Uterus (tissue), 2 donors: ENCODE measurements at regions not wholly inside any gene's neighbourhood (a gene's known extent, or its start where the extent isn't known, plus 50 kb on each side); places are given as distances from the start of the nearest gene placed in this dataset.

ENCODE experiments used
- POLR2A ChIP-seq, 2 donors: fragments of 450-650 bp; IDR thresholded peaks; one replicate each; pipeline ENCODE4 v1.6.1; 2016; ENCODE audit warnings: antibody characterized with exemption in 2 of 2, mild to moderate bottlenecking in 1 of 2, moderate library complexity in 1 of 2
- TF ChIP-seq, protein P1 (sequence below), 4 experiments: fragments of 200-600 bp in 2 of 4; fragments of 450-650 bp in 2 of 4; sonication (generic) in 2 of 4; IDR thresholded peaks; one replicate each; pipeline ENCODE4 v1.5.1; 2016 to 2019; ENCODE audit warnings: antibody characterized with exemption in 4 of 4, mild to moderate bottlenecking in 2 of 4, moderate library complexity in 1 of 4

- TF ChIP-seq POLR2A (IDR thresholded peaks at IDR 0.05): no peak
- TF ChIP-seq, protein P1, sequence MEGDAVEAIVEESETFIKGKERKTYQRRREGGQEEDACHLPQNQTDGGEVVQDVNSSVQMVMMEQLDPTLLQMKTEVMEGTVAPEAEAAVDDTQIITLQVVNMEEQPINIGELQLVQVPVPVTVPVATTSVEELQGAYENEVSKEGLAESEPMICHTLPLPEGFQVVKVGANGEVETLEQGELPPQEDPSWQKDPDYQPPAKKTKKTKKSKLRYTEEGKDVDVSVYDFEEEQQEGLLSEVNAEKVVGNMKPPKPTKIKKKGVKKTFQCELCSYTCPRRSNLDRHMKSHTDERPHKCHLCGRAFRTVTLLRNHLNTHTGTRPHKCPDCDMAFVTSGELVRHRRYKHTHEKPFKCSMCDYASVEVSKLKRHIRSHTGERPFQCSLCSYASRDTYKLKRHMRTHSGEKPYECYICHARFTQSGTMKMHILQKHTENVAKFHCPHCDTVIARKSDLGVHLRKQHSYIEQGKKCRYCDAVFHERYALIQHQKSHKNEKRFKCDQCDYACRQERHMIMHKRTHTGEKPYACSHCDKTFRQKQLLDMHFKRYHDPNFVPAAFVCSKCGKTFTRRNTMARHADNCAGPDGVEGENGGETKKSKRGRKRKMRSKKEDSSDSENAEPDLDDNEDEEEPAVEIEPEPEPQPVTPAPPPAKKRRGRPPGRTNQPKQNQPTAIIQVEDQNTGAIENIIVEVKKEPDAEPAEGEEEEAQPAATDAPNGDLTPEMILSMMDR (IDR thresholded peaks at IDR 0.05): no peak
Measured at GRCh38 chr15:62712455-62712839, 330.1 kb upstream of the TPM1 start.
